HS-5 (cell line): ENCODE measurements at regions not wholly inside any gene's neighbourhood (a gene's known extent, or its start where the extent isn't known, plus 50 kb on each side); places are given as distances from the start of the nearest gene placed in this dataset.
"Not testable (repeated sequence)": the region's sequence is repeated elsewhere in the genome, so short reads cannot be mapped to it uniquely, and the experiment has no call there.

ENCODE experiments used
- DNase-seq: peaks from one replicate; pipeline ENCODE4 v3.0.0-alpha.2; 2012; ENCODE audit warnings: low read depth

DNA sequence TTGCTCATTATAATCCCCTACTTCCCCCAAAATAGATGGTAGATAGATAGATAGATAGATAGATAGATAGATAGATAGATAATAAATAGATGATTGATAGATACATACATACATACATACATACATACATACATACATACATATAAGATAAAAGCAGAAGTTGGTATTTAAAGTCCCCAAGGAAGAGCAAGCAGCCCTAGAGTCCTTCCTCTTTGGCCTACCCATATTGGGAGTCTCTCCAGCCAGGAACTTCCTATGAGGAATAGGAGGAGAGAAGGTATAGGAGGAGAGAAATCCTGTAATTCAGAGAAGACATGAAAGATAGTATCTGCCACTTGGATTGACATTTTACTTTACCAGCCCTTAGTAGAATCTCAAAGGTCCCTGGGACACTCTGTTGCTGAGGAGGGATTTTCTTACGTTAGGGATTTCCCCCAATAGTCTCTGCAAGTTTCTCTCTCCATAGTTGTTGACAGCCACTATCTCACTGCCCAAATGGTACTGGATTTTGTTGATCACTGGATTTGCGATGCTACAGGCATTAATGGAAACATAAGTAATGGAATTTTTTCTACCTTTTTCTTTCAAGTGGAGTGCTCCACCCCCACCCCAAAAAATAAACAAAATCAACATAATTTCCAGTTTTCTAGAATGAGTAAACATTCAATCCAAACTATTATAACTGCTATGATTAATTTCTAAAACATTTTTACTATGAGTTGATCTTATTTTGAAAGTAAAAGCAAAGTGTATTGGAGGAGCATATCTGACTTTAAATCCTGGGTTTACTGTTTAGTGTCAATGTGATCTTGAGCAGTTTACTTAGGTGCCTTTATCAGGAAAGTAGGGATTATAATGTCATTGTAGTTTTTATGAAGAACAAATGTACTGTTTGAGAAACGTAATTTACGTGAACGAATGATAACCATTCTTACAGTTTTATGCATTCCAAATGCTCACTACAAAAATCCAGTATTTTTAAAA, 93.2 kb upstream of the TNFSF4 start:
- DNase-seq = no peak

DNA sequence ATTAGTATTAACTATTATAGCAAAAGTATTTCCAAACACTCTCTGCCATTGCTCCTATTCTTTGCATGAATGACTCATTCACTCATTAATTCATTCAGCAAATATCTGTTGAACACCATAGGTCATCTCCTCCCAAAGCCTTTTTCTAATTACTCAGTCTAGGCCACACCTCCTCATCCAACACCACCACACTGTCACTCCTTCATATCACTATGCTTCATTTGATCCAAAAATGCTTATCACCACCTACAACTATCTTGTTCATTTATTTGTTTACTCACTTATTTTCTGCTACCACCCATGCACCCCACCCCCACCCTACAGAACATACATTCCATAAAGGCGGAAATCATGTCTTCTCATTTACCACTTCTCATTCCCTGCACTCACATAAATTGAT, 94.4 kb upstream of the TNFSF4 start:
- DNase-seq = peak; percentile 19

DNA sequence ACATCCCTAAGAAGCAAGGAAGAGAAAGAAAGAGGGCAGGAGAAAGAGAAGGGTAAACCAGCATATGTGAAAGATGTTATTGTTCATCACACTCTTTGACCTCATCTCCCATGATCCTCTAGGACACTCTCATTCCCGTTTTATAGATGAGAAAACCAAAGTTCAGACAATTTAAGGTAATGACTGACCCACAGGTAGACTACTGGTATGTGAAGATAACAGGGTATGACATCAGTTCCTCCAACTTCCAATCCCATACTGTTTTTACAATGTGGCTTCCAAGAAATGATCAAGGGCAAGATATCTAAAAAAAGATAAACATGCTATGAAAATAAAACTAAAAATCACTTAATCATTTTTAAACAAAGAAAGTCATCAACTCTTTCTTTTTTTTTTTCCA, 95.2 kb upstream of the TNFSF4 start:
- DNase-seq = no peak

DNA sequence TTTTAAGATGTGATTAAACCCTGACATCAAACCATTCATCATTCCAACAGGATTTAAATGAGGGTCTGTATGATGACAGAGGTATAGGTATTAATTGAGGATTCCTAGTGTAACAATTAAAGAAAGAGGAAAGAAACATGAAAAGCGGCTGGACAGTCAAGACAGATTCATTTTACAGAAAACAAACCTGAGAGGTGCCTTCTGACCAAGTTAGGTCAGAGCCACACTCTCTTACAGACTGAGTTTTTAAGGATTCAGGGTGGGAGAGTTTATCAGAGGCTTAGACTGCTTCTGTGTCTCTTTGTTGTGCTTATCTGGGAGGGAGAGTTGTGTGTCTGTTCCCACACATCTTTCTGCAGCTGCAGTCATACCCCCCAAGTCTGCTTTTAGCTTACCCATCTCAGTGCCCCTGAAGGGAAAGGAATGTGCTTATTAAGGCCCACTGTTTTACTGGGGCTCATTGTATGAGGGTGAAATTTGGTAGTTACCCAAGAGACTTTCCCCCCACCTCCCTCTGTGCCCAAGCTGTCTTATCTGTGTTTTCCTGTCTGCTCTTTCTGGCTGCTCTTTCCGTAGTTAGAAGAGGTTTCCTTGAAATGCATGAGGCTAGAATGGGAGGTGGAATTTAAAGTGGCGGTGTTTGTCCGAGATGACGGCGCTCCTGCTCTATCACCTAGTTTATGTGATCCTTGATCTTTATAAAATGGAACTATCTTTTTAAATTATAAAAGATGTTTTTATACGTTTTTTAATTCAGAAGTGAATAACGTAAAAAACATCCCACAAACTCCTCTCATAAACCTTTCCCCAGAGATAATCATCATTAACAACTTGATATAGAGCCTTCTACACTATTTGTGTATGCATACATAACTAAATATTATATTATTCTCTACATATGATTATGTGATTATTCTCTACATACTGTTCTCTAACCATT, 96.0 kb upstream of the TNFSF4 start:
- no peak for DNase-seq

DNA sequence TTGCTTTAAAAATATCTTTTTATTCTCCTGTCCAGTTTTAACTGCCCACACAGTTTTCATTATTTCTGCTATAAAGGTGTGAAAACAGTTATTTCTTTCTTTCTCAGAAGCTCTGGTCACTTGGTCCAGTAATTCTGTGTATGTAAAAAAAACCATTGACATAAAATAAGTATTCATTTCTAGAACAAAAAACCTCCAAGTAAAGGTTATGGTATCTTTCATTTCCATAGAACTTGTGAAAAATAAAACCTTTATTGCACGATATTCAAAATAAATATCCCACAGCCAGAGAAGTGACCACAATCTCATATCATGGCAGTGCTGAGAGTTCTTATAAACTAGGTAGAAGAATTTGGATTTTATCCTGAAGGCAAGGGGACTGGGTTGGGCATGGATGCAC, 96.9 kb upstream of the TNFSF4 start:
- DNase-seq = no peak

DNA sequence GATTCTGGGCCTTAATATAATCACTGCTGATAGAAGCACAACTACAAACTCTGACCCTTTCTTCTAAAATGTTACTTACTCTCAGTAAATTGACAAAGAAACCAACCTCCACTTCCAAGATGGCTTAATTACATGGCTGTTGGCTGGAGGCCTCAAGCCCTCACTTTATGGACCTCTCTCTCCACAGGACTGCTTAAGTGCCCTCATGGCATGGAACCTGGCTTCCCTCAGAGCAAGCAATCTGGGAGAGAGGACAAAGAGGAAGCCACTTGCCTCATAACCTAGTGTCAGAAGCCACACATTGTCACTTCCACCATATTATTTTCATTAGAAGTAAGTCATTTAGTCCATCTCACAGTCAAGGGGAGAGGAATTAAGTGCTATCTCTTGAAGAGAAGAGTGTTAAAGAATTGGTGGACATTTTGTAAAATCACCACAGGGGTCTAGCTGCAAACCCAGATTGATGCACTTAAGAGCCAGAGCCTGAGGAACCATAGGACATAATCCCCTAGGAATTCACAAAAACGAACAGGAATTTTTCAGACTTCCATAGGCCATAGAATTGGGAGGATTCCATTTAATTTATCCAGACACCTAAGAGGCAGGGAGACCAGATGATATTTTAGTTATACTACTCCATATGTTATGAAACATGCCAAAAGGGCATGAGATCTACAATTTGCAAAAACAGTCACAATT, 97.5 kb upstream of the TNFSF4 start:
- no peak for DNase-seq

DNA sequence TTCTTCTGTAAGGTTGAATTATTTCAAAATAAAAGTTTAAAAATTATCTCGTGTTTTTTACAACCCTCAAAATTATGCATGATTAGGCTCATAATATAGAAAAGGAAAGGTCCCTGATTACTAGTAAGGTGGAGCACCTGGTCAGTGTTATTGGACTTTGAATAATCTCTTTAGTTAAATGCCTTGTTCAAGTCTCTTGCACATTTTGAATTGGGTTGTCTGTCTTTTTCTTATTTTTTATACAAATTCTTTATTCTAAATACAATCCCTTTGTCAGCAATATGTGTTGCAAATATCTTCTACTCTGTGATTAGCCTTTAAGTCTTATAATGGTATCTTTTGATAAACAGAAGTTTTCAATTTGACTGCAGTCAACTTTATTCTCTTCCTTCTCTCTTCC, 100.7 kb upstream of the TNFSF4 start:
- DNase-seq = no peak

DNA sequence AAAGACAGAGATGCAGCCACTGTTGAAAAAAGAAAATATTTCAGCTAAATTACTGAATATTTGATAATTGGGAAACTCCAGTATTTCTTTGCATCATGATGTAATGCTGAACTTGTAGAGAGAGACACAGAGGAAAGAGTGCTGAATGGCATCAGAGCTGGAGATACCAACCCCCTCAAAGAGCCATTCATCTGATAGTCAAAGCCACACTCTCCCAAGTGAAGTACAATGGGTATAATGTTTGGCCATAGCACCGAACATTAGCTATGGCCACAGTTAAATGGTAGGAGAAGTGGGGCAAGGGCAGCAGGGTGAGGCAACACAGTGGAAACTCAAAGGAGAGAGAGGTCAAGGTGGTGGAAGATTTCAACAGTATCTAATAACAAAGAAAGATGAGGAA, 107.5 kb upstream of the TNFSF4 start:
- no peak for DNase-seq

DNA sequence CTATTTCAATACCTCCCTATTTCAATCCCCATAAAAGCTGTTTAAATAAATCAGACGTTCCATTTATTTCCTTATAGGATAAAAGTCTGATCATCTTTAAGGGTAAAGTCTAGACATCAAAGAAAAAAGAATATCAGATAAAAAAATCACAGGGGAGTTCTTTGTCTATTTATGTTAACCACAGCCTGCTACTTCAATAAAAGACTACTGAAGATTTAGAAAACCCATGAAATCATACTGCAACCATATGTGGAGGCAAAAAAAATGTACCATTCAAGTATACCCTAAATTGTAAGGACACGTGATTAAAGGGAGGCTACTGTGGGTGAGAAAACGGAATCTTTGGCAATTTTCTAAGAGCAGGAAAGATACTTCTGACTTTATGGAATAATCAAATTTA, 108.2 kb upstream of the TNFSF4 start:
- DNase-seq = no peak

DNA sequence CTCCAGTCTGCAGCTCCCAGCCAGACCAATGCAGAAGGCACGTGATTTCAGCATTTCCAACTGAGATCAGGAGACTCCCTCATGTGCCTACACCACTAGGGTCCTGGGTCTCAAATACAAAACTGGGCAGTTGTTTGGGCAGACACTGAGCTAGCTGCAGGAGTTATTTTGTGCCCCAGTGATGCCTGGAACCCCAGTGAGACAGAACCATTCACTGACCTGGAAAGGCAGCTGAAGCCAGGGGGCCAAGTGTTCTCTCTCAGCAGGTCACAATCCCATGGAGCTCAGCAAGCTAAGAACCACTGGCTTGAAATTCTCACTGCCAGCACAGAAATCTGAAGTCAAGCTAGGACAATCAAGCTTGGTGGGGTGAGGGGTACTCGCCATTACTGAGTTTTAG, 111.7 kb upstream of the TNFSF4 start:
- DNase-seq = no peak

DNA sequence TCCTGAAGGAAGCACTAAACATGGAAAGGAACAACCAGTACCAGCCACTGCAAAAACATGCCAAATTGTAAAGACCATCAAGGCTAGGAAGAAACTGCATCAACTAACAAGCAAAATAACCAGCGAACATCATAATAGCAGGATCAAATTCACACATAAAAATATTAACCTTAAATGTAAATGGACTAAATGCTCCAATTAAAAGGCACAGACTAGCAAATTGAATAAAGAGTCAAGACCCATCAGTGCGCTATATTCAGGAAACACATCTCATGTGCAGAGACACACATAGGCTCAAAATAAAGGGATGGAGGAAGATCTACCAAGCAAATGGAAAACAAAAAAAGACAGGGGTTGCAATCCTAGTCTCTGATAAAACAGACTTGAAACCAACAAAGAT, 117.2 kb upstream of the TNFSF4 start:
- DNase-seq = not testable (repeated sequence)

DNA sequence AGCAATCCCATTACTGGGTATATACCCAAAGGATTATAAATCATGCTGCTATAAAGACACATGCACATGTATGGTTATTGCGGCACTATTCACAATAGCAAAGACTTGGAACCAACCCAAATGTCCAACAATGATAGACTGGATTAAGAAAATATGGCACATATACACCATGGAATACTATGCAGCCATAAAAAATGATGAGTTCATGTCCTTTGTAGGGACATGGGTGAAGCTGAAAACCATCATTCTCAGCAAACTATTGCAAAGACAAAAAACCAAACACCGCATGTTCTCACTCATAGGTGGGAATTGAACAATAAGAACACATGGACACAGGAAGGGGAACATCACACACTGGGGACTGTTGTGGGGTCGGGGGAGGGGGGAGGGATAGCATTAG, 120.9 kb upstream of the TNFSF4 start:
- DNase-seq = not testable (repeated sequence)

DNA sequence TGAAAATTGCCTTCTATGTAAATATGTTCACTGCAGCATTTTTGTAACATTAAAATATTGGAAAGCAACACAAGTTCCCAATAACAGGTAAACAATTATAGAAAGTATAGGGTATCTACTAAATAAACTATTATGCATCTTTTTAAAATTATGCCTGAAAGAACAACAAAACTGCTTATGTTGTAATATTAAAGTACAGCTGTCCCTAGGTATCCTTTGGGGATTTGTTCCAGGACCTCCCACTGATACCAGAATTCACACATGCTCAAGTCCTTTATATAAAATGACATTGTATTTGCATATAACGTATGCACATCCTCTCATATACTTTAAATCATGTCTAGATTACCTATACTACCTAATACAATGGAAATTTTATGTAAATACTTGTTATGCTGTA, 121.8 kb upstream of the TNFSF4 start:
- DNase-seq = no peak

DNA sequence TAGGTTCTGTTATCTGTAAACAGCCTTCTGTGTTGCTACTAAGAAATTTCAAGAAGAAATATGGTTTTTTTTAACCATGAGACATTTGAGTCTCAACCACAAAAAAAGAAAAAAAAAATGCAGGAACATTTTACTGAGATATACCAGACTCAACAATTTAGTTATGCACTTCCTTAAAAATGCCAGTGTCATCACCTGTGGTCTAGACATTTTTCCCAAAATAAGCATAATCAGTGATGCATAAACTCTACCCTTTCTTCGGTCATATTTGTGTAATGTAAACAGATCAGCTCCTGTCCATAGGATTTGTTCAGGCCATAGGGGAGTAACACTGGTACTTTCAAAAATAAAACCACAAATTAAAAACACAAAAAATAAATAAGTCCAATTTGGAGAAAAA, 122.6 kb upstream of the TNFSF4 start:
- DNase-seq = peak; percentile 61

DNA sequence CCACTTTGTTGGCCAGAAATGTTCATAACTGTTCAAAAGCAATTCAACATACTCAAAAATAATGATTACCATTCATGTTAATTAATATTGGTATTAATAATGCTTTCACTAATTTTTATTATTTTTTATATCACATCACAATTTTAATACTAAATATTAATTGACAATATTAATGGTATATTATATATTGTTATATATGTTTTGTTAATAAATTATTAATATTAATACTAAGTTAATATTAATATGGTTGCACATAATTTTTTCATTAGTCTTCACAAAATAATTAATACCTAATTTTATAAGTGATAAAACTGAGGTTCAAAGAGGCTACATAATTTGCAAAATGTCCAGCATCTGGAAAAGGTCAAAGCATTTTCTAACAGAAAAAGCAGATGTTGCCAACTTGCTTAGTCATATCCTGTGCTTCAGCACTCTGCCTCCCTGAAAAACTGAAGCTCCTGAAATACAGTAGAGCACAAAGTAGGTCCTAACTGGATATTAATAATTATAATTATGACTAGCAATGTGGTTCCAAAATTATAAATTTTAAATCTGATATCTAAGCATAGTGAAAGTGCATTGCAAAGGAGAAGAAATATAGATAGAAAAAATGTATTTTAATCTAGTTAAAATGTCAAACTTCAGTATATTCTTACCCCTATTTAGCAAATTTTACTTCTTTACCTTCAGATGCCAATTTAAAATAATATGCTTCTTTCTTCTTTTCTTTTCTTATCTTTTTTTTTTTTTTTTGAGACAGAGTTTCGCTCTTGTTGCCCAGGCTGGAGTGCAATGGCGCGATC, 123.2 kb upstream of the TNFSF4 start:
- peak; percentile 66 for DNase-seq

DNA sequence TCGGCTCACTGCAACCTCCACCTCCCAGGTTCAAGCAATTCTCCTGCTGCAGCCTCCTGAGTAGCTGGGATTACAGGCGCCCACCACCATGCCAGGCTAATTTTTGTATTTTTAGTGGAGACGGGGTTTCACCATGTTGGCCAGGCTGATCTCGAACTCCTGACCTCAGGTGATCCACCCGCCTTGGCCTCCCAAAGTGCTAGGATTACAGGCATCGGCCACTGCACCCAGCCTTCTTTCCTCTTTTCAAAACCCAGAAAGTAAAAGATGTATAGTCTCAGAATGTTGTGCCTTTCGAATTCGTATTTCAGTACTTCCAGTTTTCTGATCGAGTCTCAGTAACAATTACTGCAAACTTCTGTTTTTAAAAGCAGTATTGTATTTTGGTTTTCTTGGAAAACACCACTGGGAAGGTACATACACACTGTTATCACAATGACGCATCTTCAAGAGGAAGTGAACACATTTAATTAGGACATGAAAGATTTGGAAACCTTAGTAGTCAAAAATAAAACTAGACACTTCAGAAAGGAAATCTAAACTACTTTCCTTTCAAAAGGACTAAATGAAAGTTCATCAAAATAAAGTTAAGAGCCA, 123.9 kb upstream of the TNFSF4 start:
- not testable (repeated sequence) for DNase-seq

DNA sequence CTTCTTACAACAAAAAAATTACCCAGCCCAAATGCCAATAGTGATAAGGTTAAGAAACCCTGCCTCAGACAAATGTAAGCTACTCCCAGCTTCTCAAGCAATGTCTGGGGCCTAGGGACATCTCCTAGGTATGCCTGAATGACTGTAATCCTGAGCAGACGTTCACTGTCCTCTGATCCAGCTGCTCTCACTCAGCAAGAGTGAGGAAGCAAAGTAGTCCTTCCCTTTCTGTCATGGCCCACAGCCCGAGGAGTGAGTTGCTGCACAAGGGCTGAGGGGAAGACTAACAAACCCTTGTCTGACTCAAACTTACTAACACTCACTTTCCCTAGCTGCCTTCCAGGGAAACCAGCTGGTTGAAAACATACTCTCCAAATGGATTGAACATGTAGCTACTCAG, 124.9 kb upstream of the TNFSF4 start:
- DNase-seq = no peak

DNA sequence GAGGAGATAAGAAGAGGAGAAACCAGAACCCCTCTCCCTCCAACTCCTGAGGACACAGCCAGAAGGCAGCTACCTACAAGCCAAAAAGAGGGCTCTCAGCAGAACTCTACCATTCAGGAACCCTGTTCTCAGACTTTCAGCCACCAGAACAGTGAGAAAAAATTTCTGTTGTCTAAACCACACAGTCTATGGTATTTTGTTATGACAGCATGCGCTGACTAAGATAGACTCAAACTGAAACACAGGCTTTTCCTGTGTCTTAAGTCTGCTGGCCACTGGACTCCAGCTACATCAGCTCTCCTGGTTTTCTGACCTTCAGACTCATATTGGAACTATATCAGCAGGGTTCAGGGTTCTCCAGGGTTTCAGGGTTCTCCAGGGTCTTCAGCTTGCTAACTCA, 126.5 kb upstream of the TNFSF4 start:
- no peak for DNase-seq

DNA sequence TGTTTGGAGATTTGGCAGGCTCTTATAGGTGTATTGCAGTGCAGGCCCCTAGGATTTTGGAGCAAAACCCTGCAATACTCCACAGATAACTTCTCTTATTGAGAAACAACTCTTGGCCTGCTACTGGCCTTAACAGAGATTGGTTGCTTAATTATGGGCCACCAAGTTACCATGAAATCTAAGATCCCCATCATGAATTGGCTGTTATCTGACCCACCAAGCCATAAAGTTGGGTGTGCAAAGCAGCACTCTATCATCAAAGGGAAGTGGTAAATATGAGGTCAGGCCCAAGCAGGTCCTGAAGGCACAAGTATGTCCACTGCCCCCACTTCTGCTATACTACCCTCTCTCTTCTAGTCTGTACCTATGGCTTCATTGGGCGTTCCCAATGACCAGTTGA, 130.0 kb upstream of the TNFSF4 start:
- no peak for DNase-seq

DNA sequence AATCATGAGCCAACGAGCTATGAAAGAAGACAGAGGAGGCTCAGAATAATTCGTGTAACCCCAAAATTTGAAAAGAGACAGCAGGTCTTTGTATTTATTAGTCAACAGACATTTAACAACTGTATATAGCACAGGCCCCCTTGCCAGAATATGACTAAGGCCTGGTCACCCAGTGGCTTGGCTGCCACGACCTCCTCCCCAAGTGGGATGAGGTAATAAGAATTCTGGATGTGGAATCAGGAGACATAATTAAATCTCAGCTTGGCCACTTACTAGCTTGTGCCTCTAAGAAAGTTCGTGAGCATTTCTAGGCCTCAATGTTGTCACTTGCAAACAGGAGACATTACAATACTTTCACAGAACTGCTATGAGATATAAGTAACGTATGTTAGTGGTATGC, 134.2 kb upstream of the TNFSF4 start:
- no peak for DNase-seq

DNA sequence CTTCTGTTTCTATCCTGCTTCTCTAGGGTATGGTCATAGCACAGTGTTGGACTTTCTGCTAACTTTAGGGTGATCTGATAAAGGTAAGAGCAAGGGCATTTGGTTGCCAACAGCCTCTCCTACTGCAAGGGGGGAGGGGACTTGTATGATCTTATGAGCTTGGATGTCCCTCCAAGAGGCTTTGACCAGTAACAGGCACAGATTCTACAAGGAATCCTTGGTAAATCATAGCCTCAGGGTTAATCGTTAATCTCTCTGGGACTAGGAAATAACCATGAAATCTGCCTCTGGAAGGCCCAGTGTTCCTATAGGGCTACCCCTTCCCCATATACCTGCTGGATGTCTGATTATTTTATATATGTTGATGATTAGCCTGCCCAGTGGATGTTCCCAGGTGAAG, 134.8 kb upstream of the TNFSF4 start:
- DNase-seq = no peak
